HG03378 (cell line): ENCODE measurements at regions not wholly inside any gene's neighbourhood (a gene's known extent, or its start where the extent isn't known, plus 50 kb on each side); places are given as distances from the start of the nearest gene placed in this dataset.
"Not testable (repeated sequence)": the region's sequence is repeated elsewhere in the genome, so short reads cannot be mapped to it uniquely, and the experiment has no call there.

Experiments used
- ATAC-seq: cut with Tn5 transposase; IDR thresholded peaks from one replicate; pipeline ENCODE4 v1.9.1; 2021; ENCODE audit warnings: mild to moderate bottlenecking, moderate library complexity; ENCODE audit not compliant: unreplicated experiment

DNA sequence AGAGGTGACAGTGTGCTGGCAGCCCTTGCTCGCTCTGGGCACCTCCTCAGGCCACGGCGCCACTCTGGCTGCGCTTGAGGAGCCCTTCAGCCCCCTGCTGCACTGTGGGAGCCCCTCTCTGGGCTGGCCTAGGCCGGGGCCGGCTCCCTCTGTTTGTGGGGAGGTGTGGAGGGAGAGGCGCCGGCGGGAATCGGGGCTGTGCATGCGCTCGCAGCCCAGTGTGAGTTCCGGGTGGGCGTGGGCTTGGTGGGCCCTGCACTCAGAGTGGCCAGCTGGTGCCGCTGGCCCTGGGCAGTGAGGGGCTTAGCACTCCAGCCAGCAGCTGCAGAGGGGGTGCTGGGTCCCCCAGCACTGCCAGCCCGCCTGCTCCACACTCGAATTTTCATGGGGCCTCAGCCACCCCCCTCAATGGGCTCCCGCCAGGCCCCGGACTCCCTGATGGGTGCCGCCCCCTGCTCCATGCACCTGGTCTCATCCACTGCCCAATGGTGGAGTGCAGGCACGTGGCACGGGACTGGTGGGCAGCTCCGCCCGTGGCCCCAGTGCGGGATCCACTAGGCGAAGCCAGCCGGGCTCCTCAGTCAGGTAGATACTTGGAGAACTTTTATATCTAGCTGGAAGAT lies 96.7 kb upstream of the BET1 start:
- no peak for ATAC-seq

DNA sequence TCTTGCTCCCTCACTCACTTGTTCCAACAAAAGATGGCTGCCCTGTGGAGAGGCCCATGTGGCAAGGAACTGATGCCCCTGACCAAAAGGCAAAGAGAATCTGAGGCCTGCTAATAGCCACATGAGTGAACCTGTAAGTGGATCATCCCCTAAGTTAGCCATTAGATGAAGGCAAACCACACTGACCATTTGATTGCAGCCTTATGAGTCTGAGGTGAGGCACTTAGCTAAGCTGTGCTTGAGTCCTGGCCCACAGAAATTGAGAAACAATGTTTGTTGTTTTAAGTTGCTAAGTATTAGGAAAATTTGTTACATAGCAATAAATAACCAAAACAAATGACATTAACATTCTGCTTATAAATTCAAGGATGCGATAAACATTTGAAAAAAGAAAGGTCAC lies 100.1 kb upstream of the BET1 start:
- no peak for ATAC-seq

DNA sequence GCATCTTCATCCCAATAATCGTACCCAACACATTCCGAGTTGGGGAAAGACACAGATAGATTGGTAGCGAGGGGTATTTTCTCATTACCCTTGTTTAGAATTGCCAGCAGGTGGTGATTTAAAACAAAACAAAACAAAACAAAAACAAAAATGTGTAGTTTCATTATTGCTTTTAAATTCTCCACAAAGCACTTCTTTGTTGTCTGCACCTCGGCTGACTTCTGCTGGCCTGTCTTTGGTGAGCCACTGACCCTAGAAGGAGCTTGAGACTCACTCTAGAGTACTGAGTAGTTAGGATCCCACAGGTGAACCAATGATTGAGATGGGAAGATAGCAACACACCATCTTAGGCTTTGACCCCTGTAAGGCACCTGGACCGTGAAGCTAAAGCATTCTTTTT lies 105.4 kb upstream of the BET1 start:
- no peak for ATAC-seq

DNA sequence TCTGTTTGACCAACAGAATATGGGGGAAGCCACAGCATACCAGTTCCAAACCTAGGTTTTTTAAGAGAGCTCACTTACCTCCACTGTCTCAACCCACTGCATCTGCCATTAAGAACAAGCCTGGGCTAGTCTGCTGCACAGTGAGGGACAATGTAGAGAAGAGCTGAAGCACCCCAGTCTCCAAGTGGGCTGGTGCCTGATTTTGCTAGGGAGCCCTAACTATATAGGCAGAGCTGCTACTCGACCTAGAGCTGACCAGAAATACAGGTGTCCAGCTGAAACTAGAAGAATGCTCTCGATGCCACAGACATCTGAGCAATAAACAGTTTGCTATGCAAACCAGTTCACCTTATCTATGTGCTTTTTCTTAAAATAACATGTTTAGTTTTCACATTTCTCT lies 106.9 kb upstream of the BET1 start:
- no peak for ATAC-seq

- no peak for ATAC-seq
Measured at GRCh38 chr7:94115316-94115715, 111.2 kb upstream of the BET1 start.

DNA sequence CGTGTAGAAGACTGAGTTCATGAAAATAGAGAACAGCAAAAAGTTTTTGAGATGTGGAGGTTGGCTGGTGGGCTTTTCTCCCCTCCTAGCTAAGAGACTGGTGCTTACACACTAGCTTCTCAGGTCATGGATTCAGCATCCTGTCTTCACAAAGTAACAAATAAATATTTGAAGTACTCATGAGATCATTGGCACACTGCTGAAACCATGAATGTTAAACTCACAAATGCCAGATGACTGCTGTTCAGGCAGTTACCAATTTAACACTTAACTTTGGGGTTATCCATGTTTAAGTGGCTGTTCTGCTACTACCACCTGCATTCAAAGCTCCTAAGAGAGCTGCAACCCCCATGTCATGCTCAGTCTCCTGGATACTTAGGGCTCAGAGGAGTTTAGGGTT lies 119.0 kb upstream of the BET1 start:
- no peak for ATAC-seq

DNA sequence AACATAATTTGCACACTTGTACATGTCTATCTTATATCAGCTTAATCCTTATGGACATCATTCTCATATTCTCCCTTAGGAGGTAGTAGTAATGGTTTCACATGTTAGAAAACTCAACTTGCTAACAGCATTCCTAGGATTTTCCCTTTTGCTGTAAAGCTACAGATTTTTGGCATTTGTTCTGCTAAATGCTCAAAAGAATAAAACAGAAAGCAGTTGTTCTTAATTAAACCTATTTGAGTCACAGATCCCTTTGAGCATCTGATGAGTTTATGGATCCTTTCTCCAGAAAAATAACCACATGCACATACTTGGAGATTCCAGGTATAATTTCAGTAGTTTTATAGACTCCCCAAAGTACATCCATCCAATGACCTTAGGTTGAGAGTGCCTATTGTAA lies 122.9 kb upstream of the BET1 start:
- no peak for ATAC-seq

DNA sequence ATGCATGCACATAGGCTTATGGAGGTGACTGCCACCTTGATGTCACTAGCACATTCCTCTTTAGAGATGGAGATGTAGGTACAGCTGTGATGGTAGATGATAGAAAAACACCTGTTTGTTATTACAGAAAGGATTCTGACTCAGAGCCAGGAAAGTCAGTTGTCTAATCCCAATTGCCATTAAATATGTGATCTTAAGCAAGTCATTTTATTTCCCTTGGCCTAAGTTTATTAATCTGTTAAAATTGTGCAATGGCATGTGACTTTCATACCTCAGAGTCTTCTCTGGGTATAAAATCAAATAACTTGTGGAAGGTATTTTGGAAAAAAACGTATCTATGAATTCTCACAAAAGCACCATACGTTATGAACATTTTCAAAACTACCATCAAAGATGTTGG lies 123.9 kb upstream of the BET1 start:
- ATAC-seq: no peak

DNA sequence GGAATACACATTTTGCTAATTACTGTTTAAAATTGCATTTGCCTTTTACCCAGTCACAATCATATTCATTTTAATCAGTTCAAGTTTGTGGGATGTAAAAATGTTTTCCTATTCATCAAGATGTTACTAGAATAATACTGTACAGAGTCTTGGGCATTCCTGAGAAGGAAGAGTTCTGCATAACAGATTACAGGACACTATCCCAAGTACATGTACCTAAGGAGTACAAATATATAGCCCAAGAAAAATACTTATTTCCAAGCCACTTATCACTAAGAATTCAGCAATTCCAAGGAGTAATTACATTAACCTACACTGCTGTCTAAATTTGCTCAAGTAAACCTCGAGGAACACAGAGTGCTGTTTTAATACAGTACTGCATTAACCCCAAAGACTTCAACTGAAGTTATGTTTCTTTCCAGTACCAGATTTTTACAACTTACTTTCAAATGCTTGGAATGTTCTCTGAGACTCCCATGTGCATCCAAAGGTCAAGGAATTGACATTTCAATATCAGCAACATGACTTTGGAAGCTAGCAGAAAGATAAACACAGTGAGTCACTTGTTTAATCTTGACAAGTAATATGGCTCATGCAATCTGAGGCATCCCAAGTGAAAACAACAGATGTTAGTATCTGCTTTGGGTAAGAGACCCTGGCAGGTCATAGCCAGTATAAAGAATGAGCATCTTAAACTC lies 125.4 kb upstream of the BET1 start:
- no peak for ATAC-seq

DNA sequence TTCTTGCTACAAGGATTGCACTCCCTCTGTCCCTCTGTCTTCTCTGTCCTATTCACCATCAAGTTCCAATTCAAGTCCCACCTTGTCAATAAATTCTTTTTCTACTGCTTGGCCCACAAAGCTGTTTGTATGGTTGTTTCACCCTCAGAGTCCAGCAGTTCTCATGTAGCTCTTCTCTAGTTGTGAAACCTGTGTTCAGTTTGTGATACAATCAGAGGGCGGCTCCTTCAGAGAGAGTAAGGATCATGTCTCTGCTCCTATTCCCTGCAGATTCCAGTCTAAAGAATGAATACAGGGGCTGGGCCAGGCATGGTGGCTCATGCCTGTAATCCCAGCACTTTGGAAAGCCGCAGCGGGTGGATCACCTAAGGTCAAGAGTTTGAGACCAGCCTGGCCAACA lies 126.6 kb upstream of the BET1 start:
- no peak for ATAC-seq

DNA sequence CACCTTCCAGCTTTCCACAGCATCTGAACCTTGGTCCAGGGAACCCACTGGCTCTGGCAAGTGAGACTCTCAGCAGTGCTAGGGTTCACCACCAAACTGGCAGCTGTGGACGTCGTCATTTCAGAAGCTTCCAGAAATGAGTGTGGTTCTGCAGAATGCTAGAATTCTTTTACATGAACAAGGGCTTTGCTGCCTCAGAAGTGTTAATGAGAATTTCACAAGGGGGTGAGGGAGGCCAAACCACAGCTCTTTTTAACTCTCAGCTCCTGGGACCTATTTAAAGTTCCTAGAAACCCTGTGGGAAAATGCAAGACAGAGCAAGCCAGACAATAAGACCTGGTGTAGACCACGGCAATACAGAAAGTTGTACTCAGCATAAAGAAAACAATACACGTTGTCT lies 129.3 kb upstream of the BET1 start:
- ATAC-seq: no peak

DNA sequence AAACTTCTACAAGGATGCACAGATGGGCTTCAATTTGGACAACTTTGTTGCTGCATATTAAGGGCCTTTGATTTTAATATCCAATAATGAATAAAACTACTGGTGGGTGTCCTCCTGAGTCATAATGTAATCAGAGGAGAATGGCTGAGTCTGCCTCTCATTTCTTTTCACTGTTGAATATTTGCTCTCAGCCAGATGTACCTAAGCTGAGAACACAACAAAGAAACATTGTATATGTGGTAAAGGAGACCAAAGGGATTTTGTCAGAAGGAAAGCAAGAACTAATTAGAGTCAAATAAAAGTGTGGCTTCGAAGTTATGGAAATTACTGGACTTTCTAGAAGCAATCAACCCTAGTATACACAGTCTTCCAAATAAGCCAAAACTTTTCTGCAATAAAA lies 131.0 kb upstream of the BET1 start:
- ATAC-seq: no peak

- ATAC-seq: no peak
Measured at GRCh38 chr7:94142281-94142680, 138.1 kb upstream of the BET1 start.

DNA sequence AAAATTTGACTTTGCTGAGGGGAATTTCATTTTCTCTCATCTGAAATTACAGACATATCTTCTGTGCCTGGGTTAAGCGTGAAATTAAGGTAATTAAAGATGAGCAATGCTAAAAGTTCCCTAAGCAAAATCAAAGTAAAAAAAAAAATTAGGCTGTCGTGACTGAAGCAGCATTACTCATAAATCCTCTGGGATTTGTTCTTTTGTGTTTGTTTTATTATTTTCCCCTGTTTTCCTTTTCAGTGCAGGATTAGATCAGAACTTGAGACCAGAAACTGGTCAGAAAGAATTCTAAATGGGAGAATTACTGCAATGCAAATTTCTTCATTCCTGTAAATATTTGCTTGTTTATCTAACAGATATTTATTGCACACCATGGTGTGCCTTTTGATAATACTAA lies 141.4 kb upstream of the BET1 start:
- ATAC-seq: no peak

- ATAC-seq: no peak
Measured at GRCh38 chr7:94146408-94146807, 142.3 kb upstream of the BET1 start.

- ATAC-seq: no peak
Measured at GRCh38 chr7:94149789-94150545, 145.8 kb upstream of the BET1 start.

GRCh38 chr7:94154182-94154581 lies 150.0 kb upstream of the BET1 start:
- no peak for ATAC-seq

GRCh38 chr7:94154858-94155257 lies 150.7 kb upstream of the BET1 start:
- no peak for ATAC-seq

GRCh38 chr7:94157659-94158306 lies 153.6 kb upstream of the BET1 start:
- not testable (repeated sequence) for ATAC-seq

- ATAC-seq: peak; percentile 99
Measured at GRCh38 chr7:94160719-94161435, 156.7 kb upstream of the BET1 start.

GRCh38 chr7:94161476-94161875 lies 157.3 kb upstream of the BET1 start:
- ATAC-seq: no peak
